Left ventricle myocardium inferior (tissue), 1 donor: ENCODE measurements at regions not wholly inside any gene's neighbourhood (a gene's known extent, or its start where the extent isn't known, plus 50 kb on each side); places are given as distances from the start of the nearest gene placed in this dataset.

Source experiments
- DNase-seq: peaks from one replicate; pipeline ENCODE4 v3.0.0-alpha.2; 2020
- H3K27ac ChIP-seq: fragments of 200-600 bp; replicated peaks from 2 replicates; pipeline ENCODE4 v1.8.0; 2021
- H3K27me3 ChIP-seq: fragments of 200-600 bp; 2 replicates; pipeline ENCODE4 v1.8.0; 2021; ENCODE audit warnings: low read depth
- H3K36me3 ChIP-seq: fragments of 200-600 bp; 2 replicates; pipeline ENCODE4 v1.8.0; 2021
- H3K4me1 ChIP-seq: fragments of 200-600 bp; 2 replicates; pipeline ENCODE4 v1.8.0; 2021
- H3K4me3 ChIP-seq: fragments of 200-600 bp; 2 replicates; pipeline ENCODE4 v1.8.0; 2021; ENCODE audit warnings: mild to moderate bottlenecking, moderate library complexity
- H3K9me3 ChIP-seq: fragments of 200-600 bp; replicated peaks from 2 replicates; pipeline ENCODE4 v1.8.0; 2021
- intact Hi-C: fragments of 100-400 bp; cut with micrococcal nuclease; formaldehyde crosslinking; loops from one replicate; pipeline ENCODE4 v1.11.0; 2022
- TF ChIP-seq, protein P1 (sequence below): fragments of 200-600 bp; IDR thresholded peaks from 2 replicates; pipeline ENCODE4 v1.8.0; 2021; ENCODE audit warnings: antibody characterized with exemption, mild to moderate bottlenecking, borderline replicate concordance
- donor health status: DM: no; HTN: yes; CAD: no; lungs with severe emphysema.

- TF ChIP-seq, protein P1, sequence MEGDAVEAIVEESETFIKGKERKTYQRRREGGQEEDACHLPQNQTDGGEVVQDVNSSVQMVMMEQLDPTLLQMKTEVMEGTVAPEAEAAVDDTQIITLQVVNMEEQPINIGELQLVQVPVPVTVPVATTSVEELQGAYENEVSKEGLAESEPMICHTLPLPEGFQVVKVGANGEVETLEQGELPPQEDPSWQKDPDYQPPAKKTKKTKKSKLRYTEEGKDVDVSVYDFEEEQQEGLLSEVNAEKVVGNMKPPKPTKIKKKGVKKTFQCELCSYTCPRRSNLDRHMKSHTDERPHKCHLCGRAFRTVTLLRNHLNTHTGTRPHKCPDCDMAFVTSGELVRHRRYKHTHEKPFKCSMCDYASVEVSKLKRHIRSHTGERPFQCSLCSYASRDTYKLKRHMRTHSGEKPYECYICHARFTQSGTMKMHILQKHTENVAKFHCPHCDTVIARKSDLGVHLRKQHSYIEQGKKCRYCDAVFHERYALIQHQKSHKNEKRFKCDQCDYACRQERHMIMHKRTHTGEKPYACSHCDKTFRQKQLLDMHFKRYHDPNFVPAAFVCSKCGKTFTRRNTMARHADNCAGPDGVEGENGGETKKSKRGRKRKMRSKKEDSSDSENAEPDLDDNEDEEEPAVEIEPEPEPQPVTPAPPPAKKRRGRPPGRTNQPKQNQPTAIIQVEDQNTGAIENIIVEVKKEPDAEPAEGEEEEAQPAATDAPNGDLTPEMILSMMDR: no peak
- intact Hi-C loops: no loop called here
- peaks cover 12% of the 10 kb centered on the region for H3K9me3 ChIP-seq
- no peaks in the 10 kb centered on the region for H3K27me3 ChIP-seq
- no peak for DNase-seq
- H3K27ac ChIP-seq: no peak overlapping the region
- H3K4me3 ChIP-seq: no peak overlapping the region
- H3K36me3 ChIP-seq: no peaks in the 10 kb centered on the region
- H3K4me1 ChIP-seq: no peaks in the 10 kb centered on the region
Measured at GRCh38 chr18:41457765-41458326, 497.2 kb upstream of the PIK3C3 start.

- DNase-seq: no peak
- H3K36me3 ChIP-seq: no peaks in the 10 kb centered on the region
- no peak overlapping the region for H3K27ac ChIP-seq
- H3K4me3 ChIP-seq: no peak overlapping the region
- TF ChIP-seq, protein P1: no peak
- no peaks in the 10 kb centered on the region for H3K4me1 ChIP-seq
- intact Hi-C loops: no loop called here
- no peaks in the 10 kb centered on the region for H3K27me3 ChIP-seq
- peaks cover 12% of the 10 kb centered on the region for H3K9me3 ChIP-seq
Measured at GRCh38 chr18:41456831-41457230, 498.2 kb upstream of the PIK3C3 start.

GRCh38 chr18:41449612-41450011 lies 505.4 kb upstream of the PIK3C3 start:
- no peak for DNase-seq
- Histone ChIP-seq H3K9me3 (peaks cover 12% of the 10 kb centered on the region), H3K4me3 (no peak overlapping the region), H3K27ac (no peak overlapping the region), H3K27me3 (no peaks in the 10 kb centered on the region), H3K36me3 (no peaks in the 10 kb centered on the region), H3K4me1 (no peaks in the 10 kb centered on the region)
- intact Hi-C loops: no loop called here
- TF ChIP-seq, protein P1: no peak

GRCh38 chr18:41444943-41445342 lies 510.1 kb upstream of the PIK3C3 start:
- intact Hi-C loops: no loop called here
- H3K9me3 ChIP-seq: peaks cover 3% of the 10 kb centered on the region
- DNase-seq: no peak
- no peaks in the 10 kb centered on the region for H3K4me1 ChIP-seq
- TF ChIP-seq, protein P1: no peak
- H3K4me3 ChIP-seq: no peak overlapping the region
- H3K36me3 ChIP-seq: no peaks in the 10 kb centered on the region
- no peak overlapping the region for H3K27ac ChIP-seq
- H3K27me3 ChIP-seq: no peaks in the 10 kb centered on the region

DNA sequence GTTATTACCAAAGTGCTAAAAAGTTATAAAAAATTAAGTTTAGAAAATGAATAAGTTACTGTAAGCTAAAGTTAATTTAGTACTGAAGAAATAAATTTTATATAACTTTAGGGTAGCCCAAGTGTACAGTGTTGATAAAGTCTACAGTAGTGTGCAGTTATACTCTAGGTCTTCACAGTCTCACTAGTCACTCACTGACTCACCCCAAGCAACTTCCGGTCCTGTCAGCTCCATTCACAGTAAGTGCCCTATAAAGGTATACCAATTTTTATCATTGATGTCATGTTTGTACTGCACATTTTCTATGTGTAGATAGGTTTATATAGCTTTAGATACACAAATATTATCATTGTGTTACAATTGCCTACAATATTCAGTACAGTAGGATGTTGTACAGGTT lies 518.3 kb upstream of the PIK3C3 start:
- Histone ChIP-seq H3K4me1 (no peaks in the 10 kb centered on the region), H3K9me3 (peaks cover 16% of the 10 kb centered on the region), H3K4me3 (no peak overlapping the region), H3K27ac (no peak overlapping the region), H3K27me3 (no peaks in the 10 kb centered on the region), H3K36me3 (no peaks in the 10 kb centered on the region)
- TF ChIP-seq, protein P1: no peak
- DNase-seq: no peak
- intact Hi-C loops: no loop called here
